Heart left ventricle (tissue), 13 donors: ENCODE measurements at regions not wholly inside any gene's neighbourhood (a gene's known extent, or its start where the extent isn't known, plus 50 kb on each side); places are given as distances from the start of the nearest gene placed in this dataset.

Experiments
- POLR2A ChIP-seq, 2 donors: fragments of 450-650 bp; IDR thresholded peaks; one replicate each; pipeline ENCODE4 v1.6.1; 2017; ENCODE audit warnings: antibody characterized with exemption in 2 of 2, mild to moderate bottlenecking in 2 of 2, moderate library complexity in 2 of 2
- TF ChIP-seq, protein P1 (sequence below), 12 donors: fragments of 200-600 bp; sonication (generic) in 4 of 12; IDR thresholded peaks; one replicate each; pipeline versions ENCODE4 v1.5.0 to v1.8.0; 2018 to 2022; ENCODE audit warnings: antibody characterized with exemption in 12 of 12, mild to moderate bottlenecking in 5 of 12
- donor health status: ischemic (EF 13 %, LVEDD 7.1; RV severe dilation, severe dysfunction).
- donor health status: DM: no; HTN: yes; CAD: no.
- donor health status: DM: no; HTN: no; CAD: no.
- donor health status: ischemic (EF 25% LVEDD 6.9; RV normal size, moderate dysfunction).
- donor health status: ischemic (EF 25% LVEDD 5.7; RV mildly dilated, moderate dysfunction).
- donor health status: ischemic (EF 35%, LVEDD 5.7; RV mildly dilated, moderate dysfunction).
- donor health status: nonischemic (EF 11% LVEDD 7.7; RV severe dilation, severe dysfunction).
- donor health status: DM: yes; HTN: yes; CAD: no.
- donor health status: PGD.
- donor health status: ischemic (EF 29% LVEDD 5.4; RV normal size, mild dysfunction).
- donor health status: nonischemic (EF 23%, LVEDD 6.1; RV moderate dilation, normal function).

DNA sequence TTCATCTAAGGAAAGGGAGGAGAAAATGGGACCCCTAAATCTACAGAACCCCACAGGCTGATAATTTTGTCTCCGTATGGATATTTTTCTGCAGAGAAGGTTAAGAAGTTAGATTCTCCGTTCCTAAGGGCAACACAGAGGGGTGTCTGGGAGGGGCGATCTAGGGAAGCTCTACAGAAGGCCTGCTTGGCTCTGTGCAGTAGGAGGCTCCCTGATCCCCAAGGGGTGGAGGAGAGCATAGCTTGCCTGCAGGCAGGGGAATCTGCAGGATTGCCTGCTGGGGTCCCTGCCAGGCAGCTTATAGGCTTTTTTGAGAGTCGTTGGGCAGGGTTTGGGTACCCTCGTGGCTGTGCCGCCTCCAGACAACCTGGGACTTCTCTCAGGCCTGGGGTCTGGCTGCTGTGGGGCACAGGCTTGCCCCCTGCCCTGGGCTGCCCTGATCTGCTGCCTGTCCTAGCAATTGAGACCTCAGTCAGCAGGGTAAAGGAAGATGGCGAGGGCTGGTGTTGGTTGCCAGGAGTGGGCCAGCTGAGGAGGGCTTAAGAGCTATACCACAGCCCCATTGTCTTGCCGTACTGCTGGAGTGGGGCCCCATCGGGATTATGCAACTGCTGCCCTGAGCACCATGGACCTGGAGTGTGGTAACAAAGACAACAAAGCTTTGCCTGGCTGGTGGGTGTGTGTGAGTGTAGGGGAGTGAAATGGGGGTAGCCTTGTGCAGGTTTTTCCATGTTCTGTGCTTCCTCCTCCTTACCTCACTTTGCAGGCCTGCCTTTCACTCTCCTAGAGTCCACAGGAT lies 74.1 kb downstream of the EFNB1 start:
- TF ChIP-seq, protein P1, sequence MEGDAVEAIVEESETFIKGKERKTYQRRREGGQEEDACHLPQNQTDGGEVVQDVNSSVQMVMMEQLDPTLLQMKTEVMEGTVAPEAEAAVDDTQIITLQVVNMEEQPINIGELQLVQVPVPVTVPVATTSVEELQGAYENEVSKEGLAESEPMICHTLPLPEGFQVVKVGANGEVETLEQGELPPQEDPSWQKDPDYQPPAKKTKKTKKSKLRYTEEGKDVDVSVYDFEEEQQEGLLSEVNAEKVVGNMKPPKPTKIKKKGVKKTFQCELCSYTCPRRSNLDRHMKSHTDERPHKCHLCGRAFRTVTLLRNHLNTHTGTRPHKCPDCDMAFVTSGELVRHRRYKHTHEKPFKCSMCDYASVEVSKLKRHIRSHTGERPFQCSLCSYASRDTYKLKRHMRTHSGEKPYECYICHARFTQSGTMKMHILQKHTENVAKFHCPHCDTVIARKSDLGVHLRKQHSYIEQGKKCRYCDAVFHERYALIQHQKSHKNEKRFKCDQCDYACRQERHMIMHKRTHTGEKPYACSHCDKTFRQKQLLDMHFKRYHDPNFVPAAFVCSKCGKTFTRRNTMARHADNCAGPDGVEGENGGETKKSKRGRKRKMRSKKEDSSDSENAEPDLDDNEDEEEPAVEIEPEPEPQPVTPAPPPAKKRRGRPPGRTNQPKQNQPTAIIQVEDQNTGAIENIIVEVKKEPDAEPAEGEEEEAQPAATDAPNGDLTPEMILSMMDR (IDR thresholded peaks at IDR 0.05): no peak
- no peak for TF ChIP-seq POLR2A (IDR thresholded peaks at IDR 0.05)
